Spleen (tissue), 7 donors: ENCODE measurements at regions not wholly inside any gene's neighbourhood (a gene's known extent, or its start where the extent isn't known, plus 50 kb on each side); places are given as distances from the start of the nearest gene placed in this dataset.

Source experiments
- POLR2A ChIP-seq, 3 donors: fragments of 450-650 bp; IDR thresholded peaks; one replicate each; pipeline ENCODE4 v1.5.1; 2017; ENCODE audit warnings: antibody characterized with exemption in 3 of 3, mild to moderate bottlenecking in 1 of 3
- POLR2AphosphoS5 ChIP-seq, 3 donors: sonication (generic); formaldehyde crosslinking; IDR thresholded peaks; one replicate each; pipeline ENCODE4 v1.5.1; 2017; ENCODE audit warnings: antibody characterized with exemption in 3 of 3
- TF ChIP-seq, protein P1 (sequence below), 11 experiments: fragments of 200-600 bp in 7 of 11; fragments of 450-650 bp in 4 of 11; sonication (generic) in 4 of 11; IDR thresholded peaks in 8 of 11; conservative IDR thresholded peaks in 3 of 11; 1 replicate in 7 of 11; 2 replicates in 4 of 11; pipeline versions ENCODE4 v1.4.0 to v1.8.0; 2016 to 2021; ENCODE audit warnings: antibody characterized with exemption in 11 of 11, inconsistent platforms in 4 of 11, mild to moderate bottlenecking in 1 of 11
- donor health status: DM: no; HTN: no; CAD: no; lungs with moderate emphysema.
- donor health status: DM: no; HTN: no; CAD: no.
- donor health status: DM: no; HTN: no; CAD: no.

DNA sequence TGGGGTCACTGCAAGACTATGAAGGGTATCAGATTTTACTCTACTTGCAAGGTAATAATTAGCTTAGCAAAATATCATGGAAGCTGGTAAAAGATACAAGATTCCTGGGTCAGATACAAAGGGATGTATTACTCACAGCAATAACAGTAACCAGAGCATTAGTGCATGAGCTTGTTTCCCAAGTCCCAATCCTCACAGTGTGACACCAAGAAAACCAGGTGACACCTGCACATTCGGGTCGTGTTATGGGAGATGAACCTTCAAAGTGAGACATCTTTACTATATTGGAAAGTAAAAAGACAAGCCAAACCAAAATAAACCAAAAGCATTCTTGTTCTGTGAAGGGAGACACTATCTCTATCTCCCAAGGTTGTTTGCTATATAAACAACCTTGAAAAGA lies 528.7 kb upstream of the TGFBR2 start:
- no peak for TF ChIP-seq POLR2A (IDR thresholded peaks at IDR 0.05)
- TF ChIP-seq, protein P1, sequence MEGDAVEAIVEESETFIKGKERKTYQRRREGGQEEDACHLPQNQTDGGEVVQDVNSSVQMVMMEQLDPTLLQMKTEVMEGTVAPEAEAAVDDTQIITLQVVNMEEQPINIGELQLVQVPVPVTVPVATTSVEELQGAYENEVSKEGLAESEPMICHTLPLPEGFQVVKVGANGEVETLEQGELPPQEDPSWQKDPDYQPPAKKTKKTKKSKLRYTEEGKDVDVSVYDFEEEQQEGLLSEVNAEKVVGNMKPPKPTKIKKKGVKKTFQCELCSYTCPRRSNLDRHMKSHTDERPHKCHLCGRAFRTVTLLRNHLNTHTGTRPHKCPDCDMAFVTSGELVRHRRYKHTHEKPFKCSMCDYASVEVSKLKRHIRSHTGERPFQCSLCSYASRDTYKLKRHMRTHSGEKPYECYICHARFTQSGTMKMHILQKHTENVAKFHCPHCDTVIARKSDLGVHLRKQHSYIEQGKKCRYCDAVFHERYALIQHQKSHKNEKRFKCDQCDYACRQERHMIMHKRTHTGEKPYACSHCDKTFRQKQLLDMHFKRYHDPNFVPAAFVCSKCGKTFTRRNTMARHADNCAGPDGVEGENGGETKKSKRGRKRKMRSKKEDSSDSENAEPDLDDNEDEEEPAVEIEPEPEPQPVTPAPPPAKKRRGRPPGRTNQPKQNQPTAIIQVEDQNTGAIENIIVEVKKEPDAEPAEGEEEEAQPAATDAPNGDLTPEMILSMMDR (IDR thresholded peaks at IDR 0.05 in 8 of 11, conservative IDR thresholded peaks at IDR 0.05 in 3 of 11), result no peak
- no peak for TF ChIP-seq POLR2AphosphoS5 (IDR thresholded peaks at IDR 0.05)
